Neural progenitor cell (in vitro differentiated cells): ENCODE measurements at regions not wholly inside any gene's neighbourhood (a gene's known extent, or its start where the extent isn't known, plus 50 kb on each side); places are given as distances from the start of the nearest gene placed in this dataset.

Source experiments
- DNase-seq: peaks from one replicate; pipeline ENCODE4 v3.0.0-alpha.2; 2016; ENCODE audit warnings: low spot score
- H2AFZ ChIP-seq: fragments of 200-600 bp; sonication (generic); replicated peaks from 2 replicates; pipeline ENCODE4 v1.6.1; 2016; ENCODE audit warnings: antibody characterized with exemption
- H3F3A ChIP-seq: fragments of 200-600 bp; sonication (generic); 2 replicates; pipeline ENCODE4 v1.6.1; 2016; ENCODE audit warnings: antibody characterized with exemption, low read depth
- H3K27ac ChIP-seq: fragments of 200-600 bp; sonication (generic); 2 replicates; pipeline ENCODE4 v1.5.1; 2016; ENCODE audit warnings: mild to moderate bottlenecking
- H3K27me3 ChIP-seq: fragments of 200-600 bp; sonication (generic); 2 replicates; pipeline ENCODE4 v1.6.1; 2016; ENCODE audit warnings: mild to moderate bottlenecking, moderate library complexity
- H3K36me3 ChIP-seq: fragments of 200-600 bp; sonication (generic); 2 replicates; pipeline ENCODE4 v1.5.1; 2016
- H3K4me1 ChIP-seq: fragments of 200-600 bp; sonication (generic); 2 replicates; pipeline ENCODE4 v1.6.1; 2016; ENCODE audit warnings: mixed run types
- H3K4me2 ChIP-seq: fragments of 200-600 bp; sonication (generic); 2 replicates; pipeline ENCODE4 v1.6.1; 2016
- H3K4me3 ChIP-seq: fragments of 200-600 bp; sonication (generic); 2 replicates; pipeline ENCODE4 v1.5.1; 2016
- H3K79me2 ChIP-seq: fragments of 200-600 bp; sonication (generic); 2 replicates; pipeline ENCODE4 v1.6.1; 2016; ENCODE audit warnings: low read depth
- H3K9ac ChIP-seq: fragments of 200-600 bp; sonication (generic); 2 replicates; pipeline ENCODE4 v1.6.1; 2016
- H3K9me3 ChIP-seq: fragments of 200-600 bp; sonication (generic); 2 replicates; pipeline ENCODE4 v1.5.1; 2016; ENCODE audit warnings: low read depth
- H4K20me1 ChIP-seq: fragments of 200-600 bp; sonication (generic); 2 replicates; pipeline ENCODE4 v1.6.1; 2016; ENCODE audit warnings: low read depth
- H3K27ac Mint-ChIP-seq: 3 replicates; pipeline ENCODE4 v1.8.0; 2021; ENCODE audit warnings: mixed read lengths
- H3K27me3 Mint-ChIP-seq: 2 replicates; pipeline ENCODE4 v1.8.0; 2022; ENCODE audit warnings: low read depth, mild to moderate bottlenecking, inconsistent platforms, moderate library complexity, mixed read lengths; ENCODE audit not compliant: insufficient read depth
- H3K36me3 Mint-ChIP-seq: 3 replicates; pipeline ENCODE4 v1.8.0; 2021; ENCODE audit warnings: mixed read lengths
- H3K4me1 Mint-ChIP-seq: 3 replicates; pipeline ENCODE4 v1.8.0; 2021; ENCODE audit warnings: mixed read lengths
- H3K4me3 Mint-ChIP-seq: 3 replicates; pipeline ENCODE4 v1.8.0; 2021; ENCODE audit warnings: mild to moderate bottlenecking, moderate library complexity, mixed read lengths
- H3K9me3 Mint-ChIP-seq: 3 replicates; pipeline ENCODE4 v1.8.0; 2020; ENCODE audit warnings: mixed read lengths
- CTCF ChIP-seq: fragments of 200-600 bp; sonication (generic); IDR thresholded peaks from 2 replicates; pipeline ENCODE4 v1.5.1; 2017; ENCODE audit warnings: antibody characterized with exemption, mild to moderate bottlenecking
- EZH2 ChIP-seq: fragments of 200-600 bp; sonication (generic); IDR thresholded peaks from 2 replicates; pipeline ENCODE4 v1.6.1; 2017; ENCODE audit warnings: antibody characterized with exemption, mild to moderate bottlenecking, moderate library complexity
- EZH2phosphoT487 ChIP-seq: fragments of 200-600 bp; sonication (generic); IDR thresholded peaks from 2 replicates; pipeline ENCODE4 v1.6.1; 2017; ENCODE audit warnings: antibody characterized with exemption

- Histone ChIP-seq H3K27me3 (no peaks in the 10 kb centered on the region), H3K4me1 (no peaks in the 10 kb centered on the region), H3K4me3 (no peak overlapping the region), H3K9ac (no peak overlapping the region), H3K36me3 (no peaks in the 10 kb centered on the region), H3F3A (no peaks in the 10 kb centered on the region), H3K79me2 (no peaks in the 10 kb centered on the region), H3K4me2 (no peak overlapping the region), H3K9me3 (no peaks in the 10 kb centered on the region), H4K20me1 (no peaks in the 10 kb centered on the region), H3K27ac (no peak overlapping the region), H2AFZ (peak overlapping the region; percentile 40)
- no peaks in the 10 kb centered on the region for H3K9me3 Mint-ChIP-seq
- H3K36me3 Mint-ChIP-seq, result no peaks in the 10 kb centered on the region
- H3K4me1 Mint-ChIP-seq, result peaks cover 10% of the 10 kb centered on the region
- H3K27me3 Mint-ChIP-seq, result peaks cover 21% of the 10 kb centered on the region
- TF ChIP-seq EZH2, result no peak
- no peak for TF ChIP-seq CTCF
- DNase-seq, result peak; percentile 50
- H3K4me3 Mint-ChIP-seq, result no peak overlapping the region
- peak overlapping the region; percentile 38 for H3K27ac Mint-ChIP-seq
Observed at GRCh38 chr6:40695114-40695513, 108.0 kb upstream of the LRFN2 start.

- Mint-ChIP-seq H3K4me3 (no peak overlapping the region), H3K9me3 (no peaks in the 10 kb centered on the region)
- no peaks in the 10 kb centered on the region for H4K20me1 ChIP-seq
Observed at GRCh38 chr6:40693768-40694167, 106.6 kb upstream of the LRFN2 start.

GRCh38 chr6:40692337-40692736 is 105.2 kb upstream of the LRFN2 start:
- H3K9ac ChIP-seq, result no peak overlapping the region
- Mint-ChIP-seq H3K27ac (no peak overlapping the region), H3K4me1 (peaks cover 18% of the 10 kb centered on the region), H3K9me3 (no peaks in the 10 kb centered on the region), H3K4me3 (no peak overlapping the region), H3K36me3 (no peaks in the 10 kb centered on the region), H3K27me3 (peaks cover 7% of the 10 kb centered on the region)
- no peak overlapping the region for H2AFZ ChIP-seq
- H3K79me2 ChIP-seq, result no peaks in the 10 kb centered on the region
- no peak overlapping the region for H3K4me2 ChIP-seq
- H3K27ac ChIP-seq, result no peak overlapping the region
- no peaks in the 10 kb centered on the region for H3K9me3 ChIP-seq
- no peaks in the 10 kb centered on the region for H3K27me3 ChIP-seq
- no peak overlapping the region for H3K4me3 ChIP-seq
- H4K20me1 ChIP-seq, result no peaks in the 10 kb centered on the region
- no peak for TF ChIP-seq EZH2phosphoT487
- TF ChIP-seq EZH2, result no peak
- no peak for TF ChIP-seq CTCF
- no peaks in the 10 kb centered on the region for H3F3A ChIP-seq
- no peaks in the 10 kb centered on the region for H3K4me1 ChIP-seq
- DNase-seq, result no peak
- H3K36me3 ChIP-seq, result no peaks in the 10 kb centered on the region

More at GRCh38 chr6:40693768-40694167, 106.6 kb upstream of the LRFN2 start:
- H3K9ac ChIP-seq, result no peak overlapping the region
- H3K27ac Mint-ChIP-seq, result no peak overlapping the region
- no peaks in the 10 kb centered on the region for H3F3A ChIP-seq
- H3K4me2 ChIP-seq, result no peak overlapping the region
- H3K36me3 ChIP-seq, result no peaks in the 10 kb centered on the region
- H3K27me3 ChIP-seq, result no peaks in the 10 kb centered on the region
- no peaks in the 10 kb centered on the region for H3K79me2 ChIP-seq
- no peaks in the 10 kb centered on the region for H3K36me3 Mint-ChIP-seq
- no peaks in the 10 kb centered on the region for H3K9me3 ChIP-seq
- no peak overlapping the region for H3K27ac ChIP-seq
- peaks cover 13% of the 10 kb centered on the region for H3K4me1 Mint-ChIP-seq
- no peak for DNase-seq
- H3K4me3 ChIP-seq, result no peak overlapping the region
- H3K4me1 ChIP-seq, result no peaks in the 10 kb centered on the region
- H3K27me3 Mint-ChIP-seq, result peaks cover 17% of the 10 kb centered on the region
- no peak overlapping the region for H2AFZ ChIP-seq
- no peak for TF ChIP-seq CTCF
- TF ChIP-seq EZH2, result no peak
- no peak for TF ChIP-seq EZH2phosphoT487

GRCh38 chr6:40689185-40689584 is 102.0 kb upstream of the LRFN2 start:
- Histone ChIP-seq H3K4me3 (no peak overlapping the region), H3F3A (no peaks in the 10 kb centered on the region), H2AFZ (no peak overlapping the region), H3K4me1 (no peaks in the 10 kb centered on the region), H3K9me3 (no peaks in the 10 kb centered on the region), H3K27me3 (no peaks in the 10 kb centered on the region), H4K20me1 (no peaks in the 10 kb centered on the region), H3K4me2 (no peak overlapping the region), H3K79me2 (no peaks in the 10 kb centered on the region), H3K27ac (no peak overlapping the region), H3K36me3 (no peaks in the 10 kb centered on the region), H3K9ac (no peak overlapping the region)
- H3K9me3 Mint-ChIP-seq, result peaks cover 4% of the 10 kb centered on the region
- peaks cover 13% of the 10 kb centered on the region for H3K4me1 Mint-ChIP-seq
- TF ChIP-seq CTCF (no peak), EZH2phosphoT487 (no peak), EZH2 (no peak)
- H3K27me3 Mint-ChIP-seq, result peaks cover 8% of the 10 kb centered on the region
- no peak overlapping the region for H3K4me3 Mint-ChIP-seq
- DNase-seq, result no peak
- H3K27ac Mint-ChIP-seq, result no peak overlapping the region
- H3K36me3 Mint-ChIP-seq, result no peaks in the 10 kb centered on the region
